ENCODE measurements at regions not wholly inside any gene's neighbourhood (a gene's known extent, or its start where the extent isn't known, plus 50 kb on each side); places are given as distances from the start of the nearest gene placed in this dataset.

GRCh38 chr2:204321910-204322751 lies 223.1 kb upstream of the PARD3B start (continued):
- TF ChIP-seq ZNF512B (CRISPR knock-in tag; IDR thresholded peaks at IDR 0.05; ENCODE audit: borderline replicate concordance) (no peak), GABPA (IDR thresholded peaks at IDR 0.05; ENCODE audit: low read depth, low read length) (no peak), GABPA (CRISPR knock-in tag; IDR thresholded peaks at IDR 0.05; ENCODE audit: low read depth) (peak; percentile 61; the same call in 1 of the 2 replicates), FOSL2 (CRISPR knock-in tag; IDR thresholded peaks at IDR 0.05) (peak; percentile 18; the same call in 1 of the 2 replicates), ZNF878 (CRISPR knock-in tag; IDR thresholded peaks at IDR 0.05) (no peak), RAD51 (IDR thresholded peaks at IDR 0.05; ENCODE audit: borderline replicate concordance) (no peak), NFIC (IDR thresholded peaks at IDR 0.05; ENCODE audit: low read length) (no peak), HMG20B (CRISPR knock-in tag; conservative IDR thresholded peaks at IDR 0.05) (no peak), MAFF (IDR thresholded peaks at IDR 0.05; ENCODE audit: low read depth, low read length) (peak; percentile 77), RBM39 (IDR thresholded peaks at IDR 0.05; ENCODE audit: low read depth, low read length, poor library complexity, severe bottlenecking) (no peak), RXRB (CRISPR knock-in tag; IDR thresholded peaks at IDR 0.05; ENCODE audit: borderline replicate concordance) (no peak), ATAD3A (CRISPR knock-in tag; IDR thresholded peaks at IDR 0.05) (no peak), RARG (CRISPR knock-in tag; IDR thresholded peaks at IDR 0.05; ENCODE audit: low read depth) (no peak), ATF3 (CRISPR knock-in tag; IDR thresholded peaks at IDR 0.05) (no peak), ZNF652 (CRISPR knock-in tag; IDR thresholded peaks at IDR 0.05; ENCODE audit: borderline replicate concordance, low read depth) (no peak), THRA (CRISPR knock-in tag; IDR thresholded peaks at IDR 0.05; ENCODE audit: borderline replicate concordance) (no peak), CERS6 (CRISPR knock-in tag; IDR thresholded peaks at IDR 0.05) (no peak), HOMEZ (CRISPR knock-in tag; IDR thresholded peaks at IDR 0.05; ENCODE audit: low read depth) (peak; percentile 77; the same call in 1 of the 2 replicates), ZNF576 (CRISPR knock-in tag; IDR thresholded peaks at IDR 0.05) (no peak), ZBTB21 (CRISPR knock-in tag; IDR thresholded peaks at IDR 0.05) (peak; percentile 51; the same call in 1 of the 2 replicates), ZNF24 (IDR thresholded peaks at IDR 0.05) (no peak), FOXA1 (IDR thresholded peaks at IDR 0.05) (no peak), FOXA1 (CRISPR knock-in tag; IDR thresholded peaks at IDR 0.05) (no peak), HOXD1 (CRISPR knock-in tag; IDR thresholded peaks at IDR 0.05) (no peak)
